Endothelial cell of umbilical vein (primary cell): ENCODE measurements at regions not wholly inside any gene's neighbourhood (a gene's known extent, or its start where the extent isn't known, plus 50 kb on each side); places are given as distances from the start of the nearest gene placed in this dataset.

Experiments
- BruUV-seq: library from RNA; stranded (reverse); fragments of 400-500 nt; replicated peaks from 2 replicates; lab custom pipeline; 2021; lab: Mats Ljungman, UMichigan
- CTCF ChIA-PET: fragments of 300-600, 350-600 bp; sonication (Branson Sonifier 250); formaldehyde crosslinking; loops from one replicate; lab custom pipeline; 2021; ENCODE audit warnings: antibody characterized with exemption, inconsistent platforms; lab: Charles Lee
- POLR2A ChIA-PET: fragments of 300-600, 350-600 bp; sonication (Branson Sonifier 250); formaldehyde crosslinking; loops from one replicate; lab custom pipeline; 2021; ENCODE audit warnings: antibody characterized with exemption, inconsistent platforms; lab: Charles Lee
- DNase-seq: peaks from one replicate; pipeline ENCODE4 v3.0.0-alpha.2; 2011; ENCODE audit warnings: low read depth, low spot score
- FAIRE-seq: peaks from 2 replicates; lab custom pipeline; 2011; peaks lifted over from hg19 to GRCh38; lab: Jason Lieb, UNC
- H2AFZ ChIP-seq: 2 replicates; pipeline ENCODE4 v1.6.0; 2012; ENCODE audit warnings: low read depth, low read length, control low read depth, inconsistent platforms
- H3K27ac ChIP-seq: 2 replicates; pipeline ENCODE4 v1.5.1; 2011; ENCODE audit warnings: low read depth, mild to moderate bottlenecking, control low read depth, low read length, moderate library complexity; ENCODE audit not compliant: insufficient read depth
- H3K27me3 ChIP-seq, 2 experiments: 2 replicates each; pipeline versions ENCODE4 v1.6.0 to v1.6.1; 2011; ENCODE audit warnings: low read length in 2 of 2, mixed read lengths in 1 of 2; ENCODE audit not compliant: control insufficient read depth in 2 of 2, insufficient read depth in 2 of 2
- H3K36me3 ChIP-seq, 2 experiments: 2 replicates in 1 of 2; 3 replicates in 1 of 2; pipeline ENCODE4 v1.5.1; 2011; ENCODE audit warnings: low read length in 2 of 2, mild to moderate bottlenecking in 1 of 2, moderate library complexity in 1 of 2; ENCODE audit not compliant: control insufficient read depth in 2 of 2, insufficient read depth in 2 of 2; ENCODE audit errors: extremely low read depth in 1 of 2
- H3K4me1 ChIP-seq: 3 replicates; pipeline ENCODE4 v1.5.1; 2011; ENCODE audit warnings: mild to moderate bottlenecking, low read length; ENCODE audit not compliant: control insufficient read depth, insufficient read depth; ENCODE audit errors: extremely low read depth
- H3K4me2 ChIP-seq: 2 replicates; pipeline ENCODE4 v1.6.1; 2011; ENCODE audit warnings: low read length, control low read depth, mixed read lengths; ENCODE audit not compliant: insufficient read depth
- H3K4me3 ChIP-seq, 3 experiments: fragments of 200-600 bp in 1 of 3; sonication (generic), shearing (Covaris generic) in 1 of 3; replicated peaks in 1 of 3; 2 replicates each; pipeline ENCODE4 v1.5.1; 2011 to 2016; ENCODE audit warnings: control low read depth in 3 of 3, low read length in 3 of 3, mild to moderate bottlenecking in 2 of 3, inconsistent platforms in 1 of 3, low read depth in 1 of 3, moderate library complexity in 1 of 3; ENCODE audit not compliant: insufficient read depth in 1 of 3
- H3K79me2 ChIP-seq: 2 replicates; pipeline ENCODE4 v1.6.0; 2012; ENCODE audit warnings: low read length, inconsistent platforms; ENCODE audit not compliant: control insufficient read depth, insufficient read depth
- H3K9ac ChIP-seq: replicated peaks from 2 replicates; pipeline ENCODE3; 2011; ENCODE audit warnings: low read length, control low read depth; ENCODE audit not compliant: insufficient read depth; ENCODE audit errors: extremely low read depth
- H3K9me1 ChIP-seq: replicated peaks from 3 replicates; pipeline ENCODE4 v1.6.0; 2011; ENCODE audit warnings: mild to moderate bottlenecking, low read length; ENCODE audit not compliant: control insufficient read depth, insufficient read depth; ENCODE audit errors: extremely low read depth
- H3K9me3 ChIP-seq: replicated peaks from 2 replicates; pipeline ENCODE4 v1.5.1; 2012; ENCODE audit warnings: low read length, inconsistent platforms; ENCODE audit not compliant: control insufficient read depth, insufficient read depth
- H4K20me1 ChIP-seq: replicated peaks from 2 replicates; pipeline ENCODE3; 2011; ENCODE audit warnings: mild to moderate bottlenecking, low read length; ENCODE audit not compliant: control insufficient read depth, insufficient read depth; ENCODE audit errors: extremely low read depth
- EZH2 ChIP-seq: IDR thresholded peaks from 2 replicates; pipeline ENCODE4 v1.6.1; 2012; ENCODE audit warnings: borderline replicate concordance, low read depth, mild to moderate bottlenecking, moderate library complexity, low read length, inconsistent platforms; ENCODE audit not compliant: severe bottlenecking
- FOS ChIP-seq: IDR thresholded peaks from 2 replicates; pipeline ENCODE4 v1.6.1; 2011; ENCODE audit warnings: mild to moderate bottlenecking, low read length, moderate library complexity, borderline replicate concordance; ENCODE audit not compliant: insufficient read depth
- GATA2 ChIP-seq: IDR thresholded peaks from 2 replicates; pipeline ENCODE4 v1.7.0; 2011; ENCODE audit warnings: low read depth, mild to moderate bottlenecking, moderate library complexity, mixed read lengths, low read length; ENCODE audit not compliant: insufficient read length, insufficient read depth
- JUN ChIP-seq: IDR thresholded peaks from 2 replicates; pipeline ENCODE4 v1.6.1; 2011; ENCODE audit warnings: borderline replicate concordance, low read depth; ENCODE audit not compliant: insufficient read length, insufficient read depth
- MYC ChIP-seq: IDR thresholded peaks from one replicate; pipeline ENCODE4 v1.6.1; 2011; ENCODE audit warnings: mild to moderate bottlenecking, low read depth, low read length
- POLR2A ChIP-seq: IDR thresholded peaks from 2 replicates; pipeline ENCODE4 v1.6.1; 2012; ENCODE audit warnings: low read depth, mild to moderate bottlenecking, control low read depth, low read length
- POLR2AphosphoS5 ChIP-seq: IDR thresholded peaks from 2 replicates; pipeline ENCODE4 v1.6.1; 2012; ENCODE audit warnings: low read depth, mild to moderate bottlenecking, control low read depth, low read length, moderate library complexity; ENCODE audit not compliant: insufficient read depth
- dilution Hi-C: fragments of 300-500 bp; cut with MboI; formaldehyde crosslinking; loops from one replicate; pipeline ENCODE4 v1.15.0; 2019; ENCODE audit warnings: low sequenced_read_pairs; ENCODE audit not compliant: extremely low pct_ligation_motif_present
- intact Hi-C: fragments of 100-400 bp; cut with micrococcal nuclease; formaldehyde crosslinking; loops from one replicate; pipeline ENCODE4 v1.10.0; 2022
- TF ChIP-seq, protein P1 (sequence below): IDR thresholded peaks from 2 replicates; pipeline ENCODE4 v1.6.1; 2011; ENCODE audit not compliant: insufficient read depth, insufficient read length
- TF ChIP-seq, protein P2 (sequence below), 2 donors: IDR thresholded peaks; 1 replicate in 1 of 2; 2 replicates in 1 of 2; pipeline ENCODE4 v1.5.1; 2011; ENCODE audit warnings: low read length in 2 of 2, mild to moderate bottlenecking in 2 of 2, moderate library complexity in 2 of 2, control low read depth in 1 of 2, inconsistent platforms in 1 of 2, low read depth in 1 of 2; ENCODE audit not compliant: insufficient read depth in 1 of 2; ENCODE audit errors: extremely low read depth in 1 of 2

DNA sequence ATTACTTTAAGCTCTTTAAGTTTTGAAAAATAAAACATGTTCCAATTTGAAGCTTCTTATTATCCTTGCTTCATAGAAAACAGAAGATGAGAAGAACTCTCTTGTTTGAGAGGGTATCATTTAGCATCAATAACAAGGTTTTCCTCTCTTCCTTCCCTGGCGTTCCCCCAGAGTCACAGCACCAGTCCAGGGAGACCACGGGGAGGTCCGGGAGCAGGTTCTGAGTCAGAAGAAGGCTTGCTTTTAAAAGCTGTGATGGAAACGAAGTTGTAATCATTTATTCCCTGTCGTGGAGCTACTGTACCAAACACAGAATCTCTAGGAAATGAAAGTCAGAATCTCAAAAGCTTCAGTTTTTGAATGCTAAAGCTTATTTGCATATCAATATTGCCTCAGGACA is 174.0 kb upstream of the LSM14A start:
- H3K9me1 ChIP-seq = no peaks in the 10 kb centered on the region
- intact Hi-C loops = loop anchor here (1.0 to 10.0 kb wide), 4 partner anchors 98 to 564 kb away; no protein-coding TSS in a partner anchor
- H3K27ac ChIP-seq = no peak overlapping the region
- TF ChIP-seq MYC = no peak
- TF ChIP-seq JUN = no peak
- TF ChIP-seq EZH2 = no peak
- no peak for TF ChIP-seq POLR2A
- TF ChIP-seq, protein P1, sequence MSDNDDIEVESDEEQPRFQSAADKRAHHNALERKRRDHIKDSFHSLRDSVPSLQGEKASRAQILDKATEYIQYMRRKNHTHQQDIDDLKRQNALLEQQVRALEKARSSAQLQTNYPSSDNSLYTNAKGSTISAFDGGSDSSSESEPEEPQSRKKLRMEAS = no peak
- no peak for TF ChIP-seq FOS
- TF ChIP-seq, protein P2, sequence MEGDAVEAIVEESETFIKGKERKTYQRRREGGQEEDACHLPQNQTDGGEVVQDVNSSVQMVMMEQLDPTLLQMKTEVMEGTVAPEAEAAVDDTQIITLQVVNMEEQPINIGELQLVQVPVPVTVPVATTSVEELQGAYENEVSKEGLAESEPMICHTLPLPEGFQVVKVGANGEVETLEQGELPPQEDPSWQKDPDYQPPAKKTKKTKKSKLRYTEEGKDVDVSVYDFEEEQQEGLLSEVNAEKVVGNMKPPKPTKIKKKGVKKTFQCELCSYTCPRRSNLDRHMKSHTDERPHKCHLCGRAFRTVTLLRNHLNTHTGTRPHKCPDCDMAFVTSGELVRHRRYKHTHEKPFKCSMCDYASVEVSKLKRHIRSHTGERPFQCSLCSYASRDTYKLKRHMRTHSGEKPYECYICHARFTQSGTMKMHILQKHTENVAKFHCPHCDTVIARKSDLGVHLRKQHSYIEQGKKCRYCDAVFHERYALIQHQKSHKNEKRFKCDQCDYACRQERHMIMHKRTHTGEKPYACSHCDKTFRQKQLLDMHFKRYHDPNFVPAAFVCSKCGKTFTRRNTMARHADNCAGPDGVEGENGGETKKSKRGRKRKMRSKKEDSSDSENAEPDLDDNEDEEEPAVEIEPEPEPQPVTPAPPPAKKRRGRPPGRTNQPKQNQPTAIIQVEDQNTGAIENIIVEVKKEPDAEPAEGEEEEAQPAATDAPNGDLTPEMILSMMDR (IDR thresholded peaks at IDR 0.05; ENCODE audit: extremely low read depth in 1 of 2, insufficient read depth in 1 of 2, low read depth in 1 of 2, low read length in 2 of 2) = no peak
- no peak for TF ChIP-seq POLR2AphosphoS5
- TF ChIP-seq GATA2 = no peak
- ChIA-PET POLR2A (no interaction called here), CTCF (interaction anchor here (0.8 to 4.5 kb wide), 33 partner anchors 9 to 763 kb away, joined by 3 to 219 read pairs (median 4); partner anchors contain the start of gene KCTD15)
- H3K9ac ChIP-seq = no peak overlapping the region
- no peaks in the 10 kb centered on the region for H3K9me3 ChIP-seq
- dilution Hi-C loops = no loop called here
- H3K27me3 ChIP-seq = peaks cover 2 to 3% of the 10 kb centered on the region in 2 experiments
- FAIRE-seq (no peak), DNase-seq (peak; percentile 11)
- H3K36me3 ChIP-seq = no peaks in the 10 kb centered on the region
- H3K4me1 ChIP-seq = no peaks in the 10 kb centered on the region
- BruUV-seq = no TSS peak
- H3K79me2 ChIP-seq = no peaks in the 10 kb centered on the region
- H4K20me1 ChIP-seq = no peaks in the 10 kb centered on the region
- no peak overlapping the region for H2AFZ ChIP-seq
- H3K4me2 ChIP-seq = no peak overlapping the region
- H3K4me3 ChIP-seq = no peak overlapping the region
